DMS53 (cell line): ENCODE measurements at regions not wholly inside any gene's neighbourhood (a gene's known extent, or its start where the extent isn't known, plus 50 kb on each side); places are given as distances from the start of the nearest gene placed in this dataset.

Experiments
- DNase-seq: peaks from one replicate; lab custom pipeline; 2025; lab: John Stamatoyannopoulos, UW

DNA sequence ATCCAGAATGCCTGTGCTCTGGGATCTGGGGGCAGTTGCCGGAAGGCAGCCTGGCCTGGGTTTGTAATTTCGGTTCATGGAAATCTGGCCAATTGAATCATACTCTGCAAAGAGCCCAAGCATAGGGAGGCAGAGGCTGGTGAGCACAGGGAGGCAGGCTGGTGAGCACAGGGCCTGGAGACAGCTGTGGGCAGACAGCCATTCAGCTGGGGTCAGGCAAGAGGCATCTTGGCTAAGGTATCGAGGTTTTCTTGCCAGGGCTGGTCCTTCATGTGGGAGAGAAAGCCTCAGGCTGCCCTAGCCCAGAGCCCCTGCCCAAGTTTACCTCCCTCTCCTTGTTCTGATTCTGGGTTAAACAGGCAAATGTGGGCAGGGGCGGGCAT is 63.7 kb upstream of the BAIAP2L1 start:
- DNase-seq: no peak

DNA sequence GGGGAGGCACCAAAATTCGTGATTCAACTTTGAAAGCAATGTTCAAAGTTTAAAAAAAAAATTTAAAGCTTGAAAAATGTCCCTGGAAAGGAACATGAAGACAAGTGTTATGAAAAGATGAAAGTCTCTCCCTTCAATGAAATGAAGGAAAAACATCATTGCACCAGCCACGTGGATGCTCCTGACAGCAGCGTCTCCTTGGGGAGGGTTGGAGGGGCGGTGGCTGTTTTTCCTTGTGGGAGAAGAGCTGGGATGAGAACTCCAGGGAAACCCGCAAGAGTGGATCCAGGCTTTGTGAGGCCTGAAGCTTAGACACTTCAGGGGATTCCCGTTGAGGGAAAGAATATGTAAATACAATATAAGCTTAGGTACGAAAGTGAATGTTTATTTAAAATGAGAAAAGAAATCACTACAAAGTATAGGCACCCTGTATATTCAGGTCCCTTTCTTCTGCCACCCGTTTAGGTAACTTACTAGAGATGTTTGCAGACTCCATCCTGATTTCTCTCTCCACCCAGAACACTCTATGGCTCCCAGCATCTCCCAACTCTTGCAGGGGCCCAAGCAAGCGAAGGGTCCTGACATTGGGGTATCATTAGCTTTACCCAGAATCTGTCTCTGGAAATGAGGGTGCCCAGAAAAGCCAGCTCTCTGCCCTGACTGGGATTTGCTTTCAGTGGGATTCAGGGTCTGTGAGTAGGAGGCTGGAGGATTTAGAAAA is 63.1 kb upstream of the BAIAP2L1 start:
- DNase-seq: no peak

DNA sequence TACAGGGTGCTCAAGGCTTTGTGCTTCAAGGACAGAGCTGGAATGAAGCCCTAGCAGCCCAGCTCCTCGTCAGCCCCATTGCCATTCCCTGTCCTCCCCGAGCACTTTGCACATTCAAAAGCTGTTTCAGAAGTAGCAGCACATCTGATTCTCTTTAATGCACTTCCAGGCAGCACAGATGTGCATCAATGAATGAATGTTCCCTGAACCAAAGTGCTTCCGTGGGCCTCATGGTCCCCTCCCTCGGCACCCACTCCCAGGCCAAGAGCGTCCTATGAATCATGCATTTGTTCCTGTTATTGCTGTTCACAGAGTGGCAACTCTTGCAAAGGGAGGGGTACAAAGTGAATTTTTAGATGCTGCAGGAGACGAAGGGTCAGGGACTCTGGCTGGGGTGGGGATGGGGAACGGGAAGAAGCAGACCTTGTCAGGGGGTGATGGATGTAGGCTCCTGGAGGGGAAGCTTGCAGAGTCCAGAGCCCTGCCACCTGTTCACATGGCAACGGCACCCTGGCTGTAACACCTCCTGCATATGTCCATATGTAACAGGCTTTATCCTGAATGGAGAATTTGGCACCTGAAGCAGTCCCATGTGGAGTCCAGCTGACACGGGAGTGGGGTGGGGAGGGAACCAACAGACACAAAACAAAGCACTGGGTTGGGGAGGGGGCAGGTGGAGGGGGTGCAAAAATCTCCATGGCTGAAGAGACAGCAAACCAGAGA is 62.2 kb upstream of the BAIAP2L1 start:
- DNase-seq: no peak

DNA sequence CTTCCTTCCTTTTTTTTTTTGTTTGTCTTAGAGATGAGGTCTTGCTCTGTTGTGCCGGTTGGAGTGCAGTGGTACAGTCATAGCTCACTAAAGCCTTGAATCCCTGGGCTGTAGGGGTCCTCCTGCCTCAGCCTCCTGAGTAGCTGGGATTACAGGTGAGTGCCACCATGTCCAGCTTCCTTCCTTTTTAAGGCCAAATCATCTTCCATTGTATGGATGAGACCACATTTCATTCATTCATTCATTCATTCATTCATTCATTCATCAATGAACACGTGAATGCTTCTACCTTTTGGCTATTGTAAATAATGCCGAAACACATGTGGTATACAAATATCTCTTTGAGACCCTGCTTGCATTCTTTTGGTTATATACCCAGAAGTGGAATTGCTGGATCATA is 60.0 kb upstream of the BAIAP2L1 start:
- DNase-seq: no peak

DNA sequence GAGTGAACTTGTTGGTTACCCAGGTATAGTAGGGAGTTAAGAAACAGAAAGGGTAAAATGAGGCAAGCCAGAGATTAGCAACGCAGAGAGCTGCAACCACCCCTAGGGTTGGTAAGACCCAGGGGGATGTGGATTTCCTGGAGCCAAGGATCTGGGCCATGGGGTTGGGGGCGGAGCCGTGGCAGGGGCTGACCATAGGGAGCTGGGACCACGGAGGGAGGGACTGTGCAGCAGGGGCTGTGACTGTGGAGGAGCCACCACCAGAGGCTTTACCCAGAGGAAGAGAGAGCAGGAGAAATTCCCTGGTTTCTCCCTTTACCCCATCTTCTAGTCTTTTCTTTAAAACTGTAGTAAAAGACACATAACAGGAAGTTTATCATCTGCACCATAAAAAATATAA is 58.6 kb upstream of the BAIAP2L1 start:
- no peak for DNase-seq

DNA sequence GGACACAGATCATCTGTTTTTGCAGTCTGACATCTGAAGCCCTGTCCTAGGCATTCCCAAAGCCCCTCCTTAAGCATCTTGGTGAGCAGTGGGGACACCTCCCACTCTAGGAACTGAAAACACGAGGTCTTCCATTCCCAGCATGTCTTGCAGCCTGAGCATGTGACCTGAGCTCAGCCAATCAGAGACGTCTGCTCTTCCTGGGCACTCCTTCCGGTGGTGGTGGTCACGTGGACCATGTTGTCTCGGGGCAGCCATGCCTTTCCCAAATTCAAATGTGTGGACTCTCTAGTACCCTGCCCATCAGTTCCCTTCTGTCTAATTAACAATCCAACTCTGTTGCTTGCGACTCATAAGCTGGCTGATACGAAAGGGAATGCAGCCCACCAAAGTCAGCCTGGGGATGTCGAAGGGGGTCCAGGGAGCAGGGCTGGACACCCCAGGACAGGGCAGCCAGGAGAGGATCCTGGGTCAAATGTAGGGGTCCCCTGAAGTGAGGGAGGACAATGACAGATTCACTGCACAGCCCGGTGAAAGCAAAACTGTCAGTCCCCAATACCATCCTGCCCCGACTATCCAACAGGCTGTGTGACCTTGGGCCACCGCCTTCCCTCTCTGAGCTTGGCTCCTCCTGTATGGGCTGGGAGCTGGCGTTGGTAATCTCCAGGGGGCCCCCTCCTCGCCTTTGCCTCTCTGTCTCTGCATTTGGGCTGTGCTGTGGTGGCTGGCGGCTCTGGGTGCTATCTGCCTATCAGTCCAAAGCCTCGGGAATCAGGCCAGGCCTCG is 57.4 kb upstream of the BAIAP2L1 start:
- DNase-seq: no peak

DNA sequence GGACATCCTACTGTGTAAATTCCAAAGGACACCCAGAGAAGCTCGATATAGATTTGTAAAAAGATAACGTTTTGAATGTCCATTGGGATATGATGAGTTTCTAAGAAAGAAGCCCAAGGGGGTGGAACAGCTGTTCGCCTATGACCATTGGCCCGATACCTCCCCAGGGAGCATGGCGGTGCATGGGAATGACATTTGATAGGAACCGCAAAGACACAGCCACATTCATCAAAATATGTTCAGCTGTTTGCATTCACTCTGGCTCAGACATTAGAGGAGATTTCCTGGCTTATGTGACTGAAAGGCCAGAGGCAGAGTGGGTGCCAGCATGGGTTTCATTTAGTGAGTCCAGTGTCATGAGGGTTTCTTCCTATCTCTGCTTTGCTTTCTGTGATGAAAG is 56.0 kb upstream of the BAIAP2L1 start:
- DNase-seq: no peak

DNA sequence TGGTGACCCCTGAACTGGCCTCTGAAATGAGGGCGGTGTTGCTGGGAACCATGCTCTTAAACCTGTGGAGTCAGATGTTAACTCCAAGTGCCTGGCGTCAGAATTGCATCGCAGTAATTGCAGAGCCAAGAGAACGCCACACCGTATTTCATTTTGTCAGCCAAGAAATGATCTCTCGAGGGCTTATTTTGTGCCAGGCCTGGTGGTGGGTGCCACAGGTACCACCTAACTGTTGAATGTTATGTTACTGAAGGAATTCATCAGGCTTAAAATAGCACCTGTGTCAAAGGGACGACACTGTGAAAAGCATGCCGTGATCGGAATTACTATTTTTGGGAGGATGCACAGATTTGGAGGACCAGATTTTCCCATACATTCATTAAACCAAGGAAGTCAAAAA is 51.9 kb upstream of the BAIAP2L1 start:
- no peak for DNase-seq
